HG03196 (cell line): ENCODE measurements at regions not wholly inside any gene's neighbourhood (a gene's known extent, or its start where the extent isn't known, plus 50 kb on each side); places are given as distances from the start of the nearest gene placed in this dataset.
"Not testable (repeated sequence)": the region's sequence is repeated elsewhere in the genome, so short reads cannot be mapped to it uniquely, and the experiment has no call there.

ENCODE experiments used
- ATAC-seq: cut with Tn5 transposase; IDR thresholded peaks from one replicate; pipeline ENCODE4 v1.9.1; 2021; ENCODE audit not compliant: unreplicated experiment

DNA sequence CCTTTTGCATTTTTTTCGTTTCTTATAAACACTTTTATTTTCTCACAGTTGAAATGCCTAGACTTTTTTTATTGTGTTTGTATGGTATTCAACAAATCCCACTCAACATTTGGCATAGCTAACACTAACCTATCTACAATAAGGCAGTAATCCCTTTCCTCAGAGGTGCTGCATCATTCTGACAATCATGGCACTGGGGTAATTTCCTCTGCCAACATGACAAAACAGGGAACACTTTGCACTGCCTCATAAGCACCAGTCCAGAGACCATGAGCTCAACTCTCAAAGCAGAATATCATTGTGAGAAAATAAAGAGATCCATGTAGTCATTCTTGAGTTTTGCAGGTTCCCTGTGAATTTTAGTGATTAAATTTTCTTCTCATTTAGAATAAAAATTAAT is 183.8 kb upstream of the INTU start:
- ATAC-seq = no peak

DNA sequence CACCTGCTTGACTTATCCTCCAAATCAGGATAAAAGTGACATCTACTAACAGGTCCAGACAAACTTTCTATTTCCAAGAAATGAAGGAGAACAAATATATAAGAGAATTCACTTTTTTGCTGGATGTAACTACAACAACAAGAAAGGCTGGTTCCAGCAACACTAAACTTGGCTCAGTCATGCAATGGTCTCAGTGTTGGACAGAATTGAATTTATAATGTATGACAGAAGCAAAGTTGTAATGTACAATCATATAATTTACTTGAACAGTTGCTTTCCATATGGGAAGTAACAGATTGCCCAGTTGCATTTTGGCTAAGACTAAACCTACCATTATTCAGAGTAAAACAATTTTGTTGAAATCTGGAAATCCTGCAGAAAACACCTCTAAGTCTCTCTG is 183.3 kb upstream of the INTU start:
- ATAC-seq = no peak

DNA sequence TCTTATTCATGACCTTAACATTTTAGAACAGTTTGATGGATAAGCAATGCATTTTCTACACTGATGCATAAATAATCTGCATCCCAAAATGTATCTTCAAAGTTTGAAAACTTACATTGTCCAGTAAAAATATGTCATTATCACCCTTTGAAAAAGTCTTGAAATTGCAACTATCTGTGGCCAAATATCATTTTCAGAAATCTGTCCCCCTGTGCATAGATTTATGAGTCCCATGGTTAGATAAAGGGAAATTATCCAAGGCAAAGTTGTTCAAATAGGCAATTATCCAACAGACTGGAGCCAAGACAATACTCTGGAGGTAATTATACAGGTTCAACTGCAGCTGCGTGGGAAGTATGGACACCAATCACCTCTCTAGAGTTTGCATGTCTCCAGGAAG is 182.5 kb upstream of the INTU start:
- ATAC-seq = no peak

DNA sequence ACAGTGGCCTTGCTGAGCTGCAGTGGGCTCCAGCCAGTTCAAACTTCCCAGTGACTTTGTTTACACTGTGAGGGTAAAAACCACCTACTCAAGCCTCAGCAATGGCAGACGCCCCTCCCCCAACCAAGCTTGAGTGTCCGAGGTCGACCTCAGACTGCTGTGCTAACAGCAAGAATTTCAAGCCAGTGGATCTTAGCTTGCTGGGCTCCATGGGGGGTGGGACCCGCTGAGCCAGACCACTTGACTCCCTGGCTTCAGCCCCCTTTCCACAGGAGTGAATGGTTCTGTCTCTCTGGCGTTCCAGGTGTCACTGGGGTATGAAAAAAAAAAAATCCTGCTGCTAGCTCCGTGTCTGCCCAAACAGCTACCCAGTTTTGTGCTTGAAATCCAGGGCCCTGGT is 168.9 kb upstream of the INTU start:
- no peak for ATAC-seq

DNA sequence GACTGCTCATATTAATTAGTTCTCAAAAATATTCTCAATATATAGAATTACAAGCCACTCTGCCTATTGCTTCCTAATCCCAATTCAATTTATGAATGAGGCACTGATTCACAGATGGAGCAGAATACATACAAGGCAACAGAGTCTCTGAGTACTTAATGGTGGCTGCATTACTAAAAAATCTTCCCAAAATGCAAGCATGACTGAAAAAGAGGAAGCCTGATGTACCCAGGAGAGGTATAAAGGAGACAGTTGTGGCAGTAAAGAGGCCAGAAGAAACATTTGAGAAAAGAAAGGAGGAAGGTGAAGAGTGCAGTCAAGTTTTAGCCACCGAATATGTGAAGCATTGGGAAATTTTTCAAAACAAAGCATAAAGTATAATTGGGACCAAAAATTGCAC is 163.2 kb upstream of the INTU start:
- no peak for ATAC-seq

DNA sequence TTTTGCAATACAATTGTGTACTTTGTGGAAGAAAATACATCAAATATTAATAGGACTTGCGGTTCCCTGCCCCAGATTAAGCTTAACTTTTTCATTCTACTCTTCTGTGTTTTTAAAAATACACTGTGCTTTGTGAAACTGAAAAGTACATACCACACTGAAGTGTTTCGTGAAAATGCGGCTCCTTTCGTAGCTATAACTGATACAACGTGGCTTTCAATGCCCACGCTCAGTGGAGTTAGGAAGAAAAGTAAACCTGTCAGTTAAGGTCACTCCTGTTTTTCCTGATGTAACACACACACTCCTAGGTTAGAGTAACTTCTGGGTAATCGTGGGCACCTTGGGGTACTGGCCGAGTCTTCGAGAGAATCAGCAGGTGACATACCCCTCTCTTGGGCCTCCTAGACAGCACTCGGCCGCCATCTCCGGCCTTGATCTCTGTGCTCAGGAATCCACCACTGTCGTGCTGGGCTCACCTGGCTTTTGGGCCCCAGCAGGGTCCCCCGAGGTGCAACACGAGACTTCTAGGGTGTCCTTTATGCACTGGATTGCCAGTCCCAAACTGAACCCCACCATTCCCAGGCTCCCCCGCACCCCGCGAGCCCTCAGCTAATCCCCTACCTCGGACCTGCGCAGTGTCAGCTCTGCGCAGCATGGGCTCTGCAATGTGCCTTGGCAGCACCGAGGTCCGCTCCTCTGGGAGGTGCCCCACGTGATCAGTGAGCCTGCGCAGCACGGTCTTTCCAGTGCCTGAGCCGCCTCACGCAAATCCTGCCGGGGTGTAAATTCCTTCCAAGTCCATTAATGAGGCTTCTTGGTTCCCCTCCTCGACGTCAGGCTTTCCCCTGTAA is 162.6 kb upstream of the INTU start:
- no peak for ATAC-seq

DNA sequence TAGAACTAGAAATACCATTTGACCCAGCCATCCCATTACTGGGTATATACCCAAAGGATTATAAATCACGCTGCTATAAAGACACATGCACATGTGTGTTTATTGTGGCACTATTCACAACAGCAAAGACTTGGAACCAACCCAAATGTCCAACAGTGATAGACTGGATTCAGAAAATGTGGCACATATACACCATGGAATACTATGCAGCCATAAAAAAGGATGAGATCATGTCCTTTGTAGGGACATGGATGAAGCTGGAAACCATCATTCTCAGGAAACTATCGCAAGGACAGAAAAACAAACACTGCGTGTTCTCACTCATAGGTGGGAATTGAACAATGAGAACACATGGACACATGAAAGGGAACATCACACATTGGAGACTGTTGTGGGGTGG is 154.5 kb upstream of the INTU start:
- not testable (repeated sequence) for ATAC-seq

DNA sequence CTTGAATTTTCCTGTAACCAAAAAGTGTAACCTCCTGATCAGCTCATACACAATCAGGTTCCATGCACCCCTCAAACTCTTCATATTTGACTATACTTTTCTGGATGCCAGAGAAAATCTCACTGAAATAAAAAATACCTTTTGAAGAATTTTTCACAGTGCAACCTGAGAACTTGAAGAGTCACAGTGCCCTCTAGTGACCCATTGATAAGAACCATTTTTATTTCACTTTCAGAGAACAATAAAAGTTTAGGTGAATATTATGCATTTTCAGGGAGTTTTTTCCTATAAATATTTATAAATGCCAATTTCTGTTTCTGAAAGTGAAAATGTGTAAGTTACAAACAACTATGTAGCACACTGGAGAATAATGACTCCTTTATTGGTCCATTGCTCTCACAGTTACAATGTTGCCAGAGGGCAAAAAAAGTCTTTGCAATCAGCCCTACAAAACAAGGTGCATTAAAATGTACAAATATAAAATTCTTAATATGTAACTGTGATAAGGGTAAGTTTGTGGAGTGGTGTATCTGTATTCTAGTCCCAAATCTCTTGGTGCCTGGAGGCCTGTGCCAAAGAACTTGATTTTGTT is 153.6 kb upstream of the INTU start:
- no peak for ATAC-seq

DNA sequence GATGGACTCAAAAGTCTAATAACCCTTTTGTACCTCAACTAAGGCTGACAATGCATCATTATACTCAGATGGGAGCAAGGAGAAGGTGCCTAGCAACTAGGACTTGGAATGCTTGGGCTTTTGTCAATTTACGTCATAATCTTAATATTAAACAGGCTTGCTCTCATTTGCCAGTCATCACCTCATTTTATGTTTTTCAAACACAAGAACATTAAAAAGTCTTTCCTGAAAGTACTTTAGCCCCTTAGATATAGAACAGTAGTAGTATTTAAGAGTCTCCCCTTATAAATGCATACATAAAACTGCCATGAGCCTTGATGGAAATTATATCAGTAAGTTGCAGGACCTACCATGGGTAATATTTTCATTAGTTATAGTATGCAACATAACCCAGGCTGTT is 150.7 kb upstream of the INTU start:
- no peak for ATAC-seq

DNA sequence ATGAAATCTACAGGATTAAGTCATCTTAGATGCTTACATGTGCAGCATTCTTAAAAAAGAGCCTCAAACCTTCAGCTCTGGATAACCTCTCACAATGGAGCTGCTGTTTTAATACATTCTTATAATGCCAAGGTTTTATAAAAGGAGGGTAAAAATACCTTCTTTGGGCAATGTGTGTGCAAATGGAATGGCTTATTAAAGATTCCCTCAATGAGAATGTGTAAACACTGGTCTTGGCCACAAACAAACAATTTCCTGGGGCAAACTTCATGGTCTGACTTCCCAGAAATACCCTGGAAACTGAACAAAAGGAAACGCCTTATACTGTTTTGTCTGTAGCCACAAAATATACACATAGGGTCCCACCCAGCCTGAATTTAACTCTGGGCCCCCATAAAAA is 148.6 kb upstream of the INTU start:
- ATAC-seq = no peak

DNA sequence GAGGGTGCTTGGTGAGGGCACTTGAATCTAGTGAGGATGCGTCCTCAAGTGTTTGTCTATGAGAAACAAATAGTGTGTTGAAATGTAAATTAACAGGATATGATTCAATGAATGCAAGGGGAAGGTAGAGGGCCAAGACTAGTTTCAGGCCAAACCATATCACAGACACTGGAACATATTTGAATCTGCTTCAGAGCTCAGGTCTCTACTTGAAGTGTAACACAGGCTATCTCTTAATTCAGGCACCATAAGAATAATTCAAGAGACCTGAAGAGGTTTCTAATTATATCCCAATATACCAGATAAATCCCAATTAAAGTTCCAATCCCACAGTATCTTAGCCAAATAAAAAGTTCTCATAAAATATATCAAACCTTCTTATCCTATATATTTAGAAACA is 146.5 kb upstream of the INTU start:
- ATAC-seq = no peak

DNA sequence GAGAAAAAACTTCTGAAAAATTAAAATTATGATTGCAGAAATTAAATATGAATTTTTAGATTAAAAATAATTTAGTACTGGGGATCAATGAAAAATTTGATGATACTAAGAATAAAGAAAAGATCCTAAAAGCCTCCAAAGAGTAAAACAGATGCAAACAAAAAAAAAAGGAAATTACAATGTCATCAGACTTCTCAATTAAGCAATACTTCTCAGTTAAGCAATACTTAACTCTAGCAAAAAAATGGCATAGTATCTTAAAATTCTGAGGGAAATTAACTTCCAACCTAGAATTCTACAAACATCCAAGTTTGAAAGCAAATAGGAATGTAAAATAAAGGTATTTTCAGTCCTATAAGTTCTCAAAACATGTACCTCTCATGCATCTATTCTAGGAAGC is 141.2 kb upstream of the INTU start:
- ATAC-seq = no peak

DNA sequence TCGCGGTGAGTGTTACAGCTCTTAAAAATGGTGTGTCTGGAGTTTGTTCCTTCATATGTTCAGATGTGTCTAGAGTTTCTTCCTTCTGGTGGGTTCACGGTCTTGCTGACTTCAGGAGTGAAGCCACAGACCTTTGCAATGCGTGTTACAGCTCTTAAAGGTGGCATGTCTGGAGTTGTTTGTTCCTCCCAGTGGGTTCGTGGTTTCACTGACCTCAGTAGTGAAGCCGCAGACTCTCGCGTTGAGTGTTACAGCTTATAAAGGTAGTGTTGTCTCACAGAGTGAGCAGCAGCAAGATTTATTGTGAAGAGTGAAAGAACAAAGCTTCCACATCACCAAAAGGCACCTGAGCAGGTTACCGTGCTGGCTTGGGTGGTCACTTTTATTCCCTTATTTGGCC is 135.9 kb upstream of the INTU start:
- not testable (repeated sequence) for ATAC-seq

DNA sequence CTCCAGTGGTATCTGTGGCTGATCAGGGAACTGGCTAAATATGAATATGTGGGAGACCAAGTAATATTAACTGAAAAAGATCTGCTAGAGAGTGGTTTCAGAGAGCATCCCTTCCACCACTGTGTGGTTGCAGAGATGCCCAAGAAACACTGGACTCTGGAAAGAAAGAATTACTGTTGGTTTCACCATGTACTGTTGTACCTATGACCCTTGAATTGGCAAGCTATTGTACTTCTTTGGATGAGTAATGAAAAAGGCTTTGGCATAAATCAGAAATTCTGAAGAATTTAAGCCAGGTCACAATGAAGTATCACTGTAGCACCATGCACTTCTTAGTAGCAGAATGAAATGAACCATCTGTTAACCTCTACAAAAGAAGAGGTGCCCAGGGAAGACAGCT is 134.4 kb upstream of the INTU start:
- no peak for ATAC-seq

DNA sequence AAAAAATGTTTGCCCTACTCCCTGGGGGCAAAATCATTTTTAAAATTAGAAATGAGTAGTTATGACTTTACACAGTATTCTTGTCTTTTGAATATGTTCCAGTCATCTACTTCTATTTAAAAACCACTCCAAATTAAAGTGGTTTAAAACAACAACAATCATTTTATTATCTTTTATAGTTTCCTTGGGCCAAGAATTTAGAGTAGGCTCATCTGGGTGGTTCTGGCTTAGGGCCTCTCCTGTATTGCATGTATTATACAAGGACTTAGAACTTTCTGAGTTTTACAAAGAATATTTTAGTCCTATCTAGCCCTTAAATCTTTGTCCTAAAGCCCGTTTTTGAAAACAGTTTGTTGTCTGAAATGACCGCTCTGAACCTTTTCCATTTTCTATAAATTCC is 132.5 kb upstream of the INTU start:
- no peak for ATAC-seq

DNA sequence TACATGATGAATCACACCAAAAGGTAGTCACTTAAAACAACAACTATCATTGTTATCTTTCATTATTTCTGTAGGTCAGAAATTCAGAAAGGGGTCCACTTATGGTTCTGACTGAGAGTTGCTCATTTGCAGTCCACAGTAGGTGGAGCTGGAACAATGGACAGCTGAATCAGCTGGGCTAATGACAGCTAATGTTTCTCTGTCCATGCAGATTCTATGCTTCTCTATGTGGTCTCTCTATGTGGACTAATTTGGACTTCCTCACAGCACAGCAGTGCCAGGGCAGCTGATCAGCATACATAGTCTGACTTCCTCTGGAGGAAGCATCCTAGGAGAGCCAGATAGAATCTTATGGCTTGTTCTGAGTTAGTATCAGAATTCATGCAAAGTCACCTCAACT is 131.7 kb upstream of the INTU start:
- ATAC-seq = no peak

DNA sequence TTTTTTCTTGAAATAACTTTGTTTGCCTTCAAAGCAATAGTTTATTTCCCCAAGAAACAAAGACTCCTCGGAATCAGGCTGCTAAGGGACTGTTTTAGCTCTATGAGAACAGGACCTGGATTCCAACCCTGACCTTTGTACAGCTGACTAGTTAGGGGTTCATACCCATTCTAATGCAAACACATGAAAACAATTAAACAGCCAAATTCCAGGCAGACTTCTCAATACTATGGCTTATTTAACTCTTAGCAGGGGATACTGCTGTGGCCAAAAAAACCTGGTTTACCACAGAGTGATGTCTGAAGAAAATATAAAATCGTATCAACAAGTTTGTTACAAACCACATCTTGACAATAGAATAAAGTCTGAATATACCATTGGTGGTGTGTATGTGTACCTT is 129.6 kb upstream of the INTU start:
- no peak for ATAC-seq

DNA sequence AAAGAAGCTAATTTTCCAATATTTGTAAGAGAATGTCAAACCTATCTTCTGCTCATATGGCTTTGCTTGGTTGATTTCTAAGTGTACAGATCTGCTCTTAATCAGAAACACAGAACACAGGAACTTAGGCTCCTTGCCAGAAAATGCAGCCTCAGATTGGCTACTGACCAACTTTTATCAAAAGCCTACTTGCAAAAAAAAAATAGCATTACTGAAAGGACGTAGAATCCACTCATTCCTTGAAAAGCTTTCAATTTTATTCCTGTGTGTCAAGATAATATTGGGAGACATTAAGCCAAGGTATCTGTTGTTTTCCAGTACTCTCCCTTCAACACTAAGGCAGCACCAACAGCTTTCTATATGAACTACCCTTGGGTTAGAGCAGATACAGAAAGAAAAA is 127.6 kb upstream of the INTU start:
- no peak for ATAC-seq

DNA sequence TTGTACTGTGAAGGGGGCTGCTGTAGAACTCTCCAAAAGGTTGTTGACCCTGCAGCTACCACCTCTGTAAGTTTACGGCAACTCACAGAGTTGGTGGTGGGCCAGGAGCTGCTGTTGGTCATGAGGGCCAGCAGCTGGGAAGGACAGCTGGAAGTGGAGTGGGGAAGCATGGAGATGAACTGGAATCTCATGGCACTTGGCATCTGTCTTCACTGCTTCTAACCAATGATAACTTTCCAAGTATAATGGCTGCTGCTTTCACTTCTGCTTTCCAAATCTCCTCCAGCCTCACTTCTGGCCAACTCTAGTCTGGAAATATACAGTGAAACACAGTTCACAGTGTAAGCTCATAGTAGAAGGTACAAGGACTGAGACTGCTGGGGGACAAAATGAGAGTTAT is 126.5 kb upstream of the INTU start:
- no peak for ATAC-seq

DNA sequence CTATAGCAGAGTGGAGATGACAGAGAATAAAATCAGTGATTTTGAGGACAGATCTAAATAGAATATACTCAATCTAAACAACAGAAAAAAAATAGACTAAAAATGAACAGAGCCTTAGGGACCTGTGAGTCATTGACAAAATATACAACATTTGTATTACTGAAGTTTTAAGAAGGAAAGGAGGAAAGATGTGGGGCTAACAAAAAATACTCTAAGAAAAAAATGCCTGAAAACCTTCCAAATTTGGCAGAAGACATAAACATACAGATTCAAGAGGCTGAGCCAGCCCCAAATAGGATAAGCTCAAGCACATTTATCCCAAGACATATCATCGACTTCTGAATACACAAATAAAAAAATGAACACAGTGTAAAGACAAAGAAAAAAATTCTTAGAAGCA is 123.6 kb upstream of the INTU start:
- ATAC-seq = no peak

DNA sequence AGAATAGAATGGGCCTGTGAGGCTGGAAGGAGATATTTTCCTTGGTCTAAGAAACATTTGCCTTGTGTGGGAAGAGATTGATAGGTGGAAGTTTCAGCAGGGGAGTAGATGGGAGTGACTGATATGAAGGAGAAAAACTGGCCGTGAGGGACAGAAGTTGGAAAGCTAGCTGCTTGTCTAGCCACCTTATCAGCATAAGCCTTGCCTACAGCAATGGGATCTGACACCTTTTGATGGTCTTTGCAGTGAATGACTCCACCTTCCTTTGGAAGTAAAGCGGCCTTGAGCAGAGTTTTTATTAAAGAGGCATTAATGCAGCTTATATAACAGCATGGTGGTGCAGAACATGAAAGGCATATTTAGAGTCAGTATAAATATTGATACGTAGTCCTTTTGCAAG is 120.1 kb upstream of the INTU start:
- not testable (repeated sequence) for ATAC-seq

DNA sequence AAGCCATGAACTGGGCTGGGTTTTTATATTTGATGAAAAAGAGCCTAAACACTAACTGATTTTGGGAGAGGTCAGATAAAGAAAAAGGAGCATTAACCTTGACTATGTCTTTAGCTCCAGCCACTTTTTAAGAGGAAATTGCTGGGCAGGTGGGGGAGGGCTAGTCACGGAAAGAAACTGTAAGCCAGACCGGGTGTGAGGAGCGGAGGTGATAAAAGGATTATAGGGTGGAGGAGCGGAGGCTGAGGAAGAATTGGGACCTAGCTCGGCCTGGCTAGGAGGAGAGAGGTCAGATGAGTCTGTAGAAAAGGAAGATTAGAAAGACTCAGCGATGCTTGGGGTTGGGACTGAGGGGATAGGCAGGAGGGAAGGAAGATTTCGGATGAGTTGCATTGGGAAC is 117.5 kb upstream of the INTU start:
- not testable (repeated sequence) for ATAC-seq

DNA sequence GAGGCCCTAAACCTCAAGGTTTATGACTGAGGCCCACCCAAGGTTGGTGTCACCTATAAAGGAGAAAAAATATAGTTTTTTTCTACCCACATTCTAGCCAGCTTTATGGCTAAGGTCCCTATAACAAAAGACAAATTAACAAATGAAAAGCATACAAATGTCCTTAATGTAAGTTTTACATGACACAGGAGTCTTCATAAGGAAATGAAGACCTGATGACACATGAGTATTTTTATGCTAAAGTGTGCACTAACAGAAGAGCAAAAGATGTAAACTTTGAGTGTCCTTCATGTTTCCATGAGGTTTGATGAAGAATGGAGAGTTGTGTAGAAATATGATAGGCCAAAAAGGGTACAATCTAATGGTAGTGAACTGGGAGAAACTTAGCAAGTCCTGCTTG is 114.7 kb upstream of the INTU start:
- ATAC-seq = no peak
